Retinal pigment epithelial cell (primary cell): ENCODE measurements at regions not wholly inside any gene's neighbourhood (a gene's known extent, or its start where the extent isn't known, plus 50 kb on each side); places are given as distances from the start of the nearest gene placed in this dataset.

Experiments
- DNase-seq: peaks from one replicate; pipeline ENCODE4 v3.0.0-alpha.2; 2010; ENCODE audit warnings: low read depth
- H3K4me3 ChIP-seq: 2 replicates; pipeline ENCODE4 v1.5.1; 2011; ENCODE audit warnings: mild to moderate bottlenecking, low read length, control low read depth, moderate library complexity
- CTCF ChIP-seq: conservative IDR thresholded peaks from 2 replicates; pipeline ENCODE4 v1.5.1; 2011; ENCODE audit warnings: low read depth, low read length, control low read depth, inconsistent platforms

- DNase-seq: no peak
- no peak overlapping the region for H3K4me3 ChIP-seq
- TF ChIP-seq CTCF: no peak
Observed at GRCh38 chr15:94077938-94078337, 153.4 kb upstream of the MCTP2 start.

GRCh38 chr15:94075349-94075748, 156.0 kb upstream of the MCTP2 start:
- no peak for DNase-seq
- no peak for TF ChIP-seq CTCF
- no peak overlapping the region for H3K4me3 ChIP-seq

- no peak for TF ChIP-seq CTCF
- no peak overlapping the region for H3K4me3 ChIP-seq
- DNase-seq: no peak
Observed at GRCh38 chr15:94070356-94071295, 160.7 kb upstream of the MCTP2 start.

GRCh38 chr15:94069844-94070243, 161.5 kb upstream of the MCTP2 start:
- H3K4me3 ChIP-seq: no peak overlapping the region
- TF ChIP-seq CTCF: no peak
- no peak for DNase-seq

- H3K4me3 ChIP-seq: no peak overlapping the region
- TF ChIP-seq CTCF: no peak
- DNase-seq: no peak
Observed at GRCh38 chr15:94066811-94067210, 164.6 kb upstream of the MCTP2 start.

- no peak overlapping the region for H3K4me3 ChIP-seq
- no peak for TF ChIP-seq CTCF
- no peak for DNase-seq
Observed at GRCh38 chr15:94066046-94066445, 165.3 kb upstream of the MCTP2 start.

- H3K4me3 ChIP-seq: no peak overlapping the region
- no peak for TF ChIP-seq CTCF
- no peak for DNase-seq
Observed at GRCh38 chr15:94064676-94065313, 166.6 kb upstream of the MCTP2 start.
